Fibroblast of villous mesenchyme (primary cell): ENCODE measurements at regions not wholly inside any gene's neighbourhood (a gene's known extent, or its start where the extent isn't known, plus 50 kb on each side); places are given as distances from the start of the nearest gene placed in this dataset.

ENCODE experiments used
- DNase-seq: peaks from one replicate; pipeline ENCODE4 v3.0.0-alpha.2; 2010; ENCODE audit warnings: low read depth
- H3K4me3 ChIP-seq: 2 replicates; pipeline ENCODE4 v1.5.1; 2011; ENCODE audit warnings: low read depth, mild to moderate bottlenecking, low read length
- TF ChIP-seq, protein P1 (sequence below): IDR thresholded peaks from 2 replicates; pipeline ENCODE4 v1.5.1; 2012; ENCODE audit warnings: low read depth, mild to moderate bottlenecking, low read length; ENCODE audit not compliant: insufficient read depth

DNA sequence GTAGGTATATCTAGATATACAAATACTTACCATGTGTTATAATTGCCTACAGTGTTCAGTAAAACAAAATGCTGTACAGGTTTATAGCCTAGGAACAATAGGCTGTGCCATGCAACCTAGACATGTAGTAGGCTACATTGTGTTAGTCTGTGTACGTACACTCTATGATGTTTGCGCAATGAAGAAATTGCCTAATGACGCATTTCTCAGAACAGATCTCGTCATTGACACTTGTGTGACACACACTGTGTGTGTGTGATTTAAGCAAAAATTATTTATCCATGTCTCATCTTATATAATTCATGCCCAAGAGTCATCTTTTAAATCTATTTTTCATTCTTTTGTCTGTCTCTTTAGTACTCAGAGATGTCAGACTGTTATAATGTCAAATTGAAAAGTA is 1888.8 kb upstream of the PCDH20 start:
- TF ChIP-seq, protein P1, sequence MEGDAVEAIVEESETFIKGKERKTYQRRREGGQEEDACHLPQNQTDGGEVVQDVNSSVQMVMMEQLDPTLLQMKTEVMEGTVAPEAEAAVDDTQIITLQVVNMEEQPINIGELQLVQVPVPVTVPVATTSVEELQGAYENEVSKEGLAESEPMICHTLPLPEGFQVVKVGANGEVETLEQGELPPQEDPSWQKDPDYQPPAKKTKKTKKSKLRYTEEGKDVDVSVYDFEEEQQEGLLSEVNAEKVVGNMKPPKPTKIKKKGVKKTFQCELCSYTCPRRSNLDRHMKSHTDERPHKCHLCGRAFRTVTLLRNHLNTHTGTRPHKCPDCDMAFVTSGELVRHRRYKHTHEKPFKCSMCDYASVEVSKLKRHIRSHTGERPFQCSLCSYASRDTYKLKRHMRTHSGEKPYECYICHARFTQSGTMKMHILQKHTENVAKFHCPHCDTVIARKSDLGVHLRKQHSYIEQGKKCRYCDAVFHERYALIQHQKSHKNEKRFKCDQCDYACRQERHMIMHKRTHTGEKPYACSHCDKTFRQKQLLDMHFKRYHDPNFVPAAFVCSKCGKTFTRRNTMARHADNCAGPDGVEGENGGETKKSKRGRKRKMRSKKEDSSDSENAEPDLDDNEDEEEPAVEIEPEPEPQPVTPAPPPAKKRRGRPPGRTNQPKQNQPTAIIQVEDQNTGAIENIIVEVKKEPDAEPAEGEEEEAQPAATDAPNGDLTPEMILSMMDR = no peak
- H3K4me3 ChIP-seq = no peak overlapping the region
- no peak for DNase-seq

DNA sequence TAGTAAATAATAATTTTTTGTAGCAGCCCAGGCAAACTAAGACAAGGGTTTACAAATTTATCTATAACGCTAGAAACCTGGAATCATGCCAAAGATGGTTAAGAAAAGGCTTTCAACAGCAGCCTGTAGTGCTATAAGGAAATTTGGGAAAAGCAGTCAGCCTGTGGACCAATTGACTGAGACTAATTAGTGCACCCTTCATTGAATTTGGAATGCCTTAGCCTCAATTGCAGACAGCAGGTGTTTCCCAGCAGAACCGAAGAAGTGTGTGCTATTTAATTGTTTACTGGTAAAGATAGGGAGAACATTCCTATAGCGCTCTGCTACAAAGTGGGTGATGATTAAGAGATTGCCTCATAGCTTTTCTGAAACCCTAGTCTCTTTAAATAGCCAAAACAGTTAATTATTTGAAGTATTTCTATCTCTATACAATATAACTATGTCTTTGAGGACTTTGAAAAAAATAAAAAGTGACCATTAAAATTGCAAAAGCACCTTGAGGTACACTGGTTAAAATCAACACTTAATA is 1884.3 kb upstream of the PCDH20 start:
- TF ChIP-seq, protein P1 = no peak
- no peak for DNase-seq
- no peak overlapping the region for H3K4me3 ChIP-seq

DNA sequence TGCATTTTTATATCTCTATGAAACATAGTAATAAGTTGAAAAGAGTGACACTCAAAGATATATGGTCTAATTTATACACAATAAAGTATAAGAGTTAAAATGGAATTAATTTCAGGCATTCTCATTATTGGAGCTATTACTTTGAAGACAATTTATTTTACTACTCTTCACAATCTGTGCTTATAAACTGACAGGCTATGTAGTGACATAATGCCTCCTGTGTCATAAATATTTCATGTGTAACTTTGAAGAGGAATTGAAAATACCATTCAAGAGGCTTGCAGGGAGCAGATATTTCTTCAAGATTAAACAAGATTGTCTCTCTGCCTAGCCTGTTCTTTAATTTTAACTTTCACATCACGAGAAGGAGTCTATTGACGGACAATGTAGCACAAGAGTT is 1881.5 kb upstream of the PCDH20 start:
- TF ChIP-seq, protein P1 = no peak
- no peak overlapping the region for H3K4me3 ChIP-seq
- no peak for DNase-seq

DNA sequence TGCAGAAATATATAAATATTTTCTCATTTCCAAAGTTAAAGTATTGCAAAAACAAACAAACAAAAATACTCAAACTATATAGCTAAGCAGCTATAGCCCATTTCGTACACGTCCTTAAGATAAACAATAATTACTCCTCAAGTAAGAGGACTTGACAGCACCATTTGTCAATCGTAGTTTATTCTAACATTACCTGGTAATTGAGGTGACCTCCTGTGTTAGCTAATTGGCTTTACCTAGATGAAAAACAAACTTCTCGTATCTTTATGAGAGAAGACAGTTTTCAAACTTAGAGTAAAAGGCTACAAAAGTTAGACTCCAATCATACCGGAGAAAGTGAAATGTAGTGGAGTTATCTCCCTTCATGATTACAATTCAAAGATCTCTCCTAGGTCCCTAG is 1876.1 kb upstream of the PCDH20 start:
- DNase-seq = no peak
- no peak overlapping the region for H3K4me3 ChIP-seq
- TF ChIP-seq, protein P1 = no peak

DNA sequence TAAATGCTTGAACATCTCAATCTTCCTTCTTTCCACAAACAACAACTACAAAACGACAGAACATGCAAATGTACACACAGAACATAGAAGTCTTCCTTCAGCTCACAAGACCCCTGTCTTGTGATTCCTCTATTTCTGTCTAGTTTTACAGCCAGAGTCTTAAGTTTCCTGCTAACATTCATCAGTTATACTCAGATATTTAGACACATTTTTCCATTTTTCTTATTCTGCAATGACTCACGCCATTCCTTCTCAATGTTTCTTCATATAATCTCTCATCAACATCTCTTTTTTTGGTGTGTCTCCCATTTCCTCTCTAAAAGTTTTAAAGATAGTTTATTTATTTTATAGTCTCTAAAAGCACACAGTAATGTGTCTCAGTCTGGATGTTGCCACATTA is 1872.9 kb upstream of the PCDH20 start:
- TF ChIP-seq, protein P1 = no peak
- H3K4me3 ChIP-seq = no peak overlapping the region
- DNase-seq = no peak

DNA sequence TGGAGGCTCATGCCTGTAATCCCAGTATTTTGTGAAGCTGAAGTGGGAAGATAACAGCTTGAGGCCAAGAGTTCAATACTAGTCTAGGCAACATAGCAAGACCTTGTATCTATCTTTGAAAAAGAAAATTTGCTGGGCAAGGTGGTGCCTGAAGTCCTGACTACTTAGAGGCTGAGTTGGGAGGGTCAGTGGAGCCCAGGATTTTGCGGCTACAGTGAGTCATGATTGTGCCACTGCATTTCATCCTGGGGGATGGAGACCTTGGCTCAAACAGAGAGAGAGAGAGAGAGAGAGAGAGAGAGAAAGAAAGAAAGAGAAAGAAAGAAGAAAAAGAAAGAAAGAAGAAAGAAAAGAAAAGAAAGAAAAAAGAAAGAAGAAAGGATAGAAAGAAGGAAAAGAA is 1872.3 kb upstream of the PCDH20 start:
- no peak for DNase-seq
- TF ChIP-seq, protein P1 = no peak
- H3K4me3 ChIP-seq = no peak overlapping the region

DNA sequence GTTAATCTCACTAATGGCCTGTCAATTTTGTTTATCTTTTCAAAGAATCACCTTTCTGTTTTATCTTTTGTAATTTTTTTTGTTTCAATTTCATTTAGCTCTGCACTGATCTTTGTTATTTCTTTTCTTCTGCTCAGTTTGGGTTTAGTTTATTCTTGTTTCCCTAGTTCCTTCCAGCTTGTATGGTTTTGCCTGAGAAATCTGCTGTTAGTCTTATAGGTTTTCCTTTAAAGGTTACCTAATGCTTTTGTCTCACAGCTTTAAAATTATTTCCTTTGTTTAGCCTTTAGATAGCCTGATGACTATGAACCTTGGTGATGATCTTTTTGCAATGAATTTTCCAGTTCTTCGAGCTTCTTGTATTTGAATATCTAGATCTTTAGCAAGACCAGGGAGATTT is 1869.8 kb upstream of the PCDH20 start:
- TF ChIP-seq, protein P1 = no peak
- no peak overlapping the region for H3K4me3 ChIP-seq
- DNase-seq = no peak
